WI38 (cell line): ENCODE measurements at regions not wholly inside any gene's neighbourhood (a gene's known extent, or its start where the extent isn't known, plus 50 kb on each side); places are given as distances from the start of the nearest gene placed in this dataset.
"Not testable (repeated sequence)": the region's sequence is repeated elsewhere in the genome, so short reads cannot be mapped to it uniquely, and the experiment has no call there.

Experiments
- H3K4me3 ChIP-seq: 2 replicates; pipeline ENCODE4 v1.5.1; 2011; ENCODE audit warnings: low read depth, mild to moderate bottlenecking, control low read depth, low read length
- TF ChIP-seq, protein P1 (sequence below): IDR thresholded peaks from 2 replicates; pipeline ENCODE4 v1.5.1; 2012; ENCODE audit warnings: low read depth, mild to moderate bottlenecking, control low read depth, low read length

DNA sequence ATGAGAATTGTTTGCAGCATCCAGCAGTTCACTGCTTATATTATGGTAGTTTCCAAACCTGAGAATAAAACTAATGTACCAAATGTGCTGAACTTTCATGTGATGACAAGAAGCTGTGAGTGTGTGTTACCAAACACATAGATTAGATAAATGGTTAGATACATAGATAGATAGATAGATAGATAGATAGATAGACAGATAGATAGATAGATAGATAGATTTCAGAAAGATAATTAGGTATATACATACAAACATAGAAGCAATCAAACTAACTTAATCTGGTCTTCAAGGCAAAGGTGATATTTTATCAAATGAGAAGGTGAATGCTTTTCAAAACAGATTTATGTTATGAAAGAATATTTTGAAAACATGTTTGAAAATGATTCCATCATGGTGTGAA is 147.3 kb upstream of the C11orf58 start:
- no peak overlapping the region for H3K4me3 ChIP-seq
- TF ChIP-seq, protein P1, sequence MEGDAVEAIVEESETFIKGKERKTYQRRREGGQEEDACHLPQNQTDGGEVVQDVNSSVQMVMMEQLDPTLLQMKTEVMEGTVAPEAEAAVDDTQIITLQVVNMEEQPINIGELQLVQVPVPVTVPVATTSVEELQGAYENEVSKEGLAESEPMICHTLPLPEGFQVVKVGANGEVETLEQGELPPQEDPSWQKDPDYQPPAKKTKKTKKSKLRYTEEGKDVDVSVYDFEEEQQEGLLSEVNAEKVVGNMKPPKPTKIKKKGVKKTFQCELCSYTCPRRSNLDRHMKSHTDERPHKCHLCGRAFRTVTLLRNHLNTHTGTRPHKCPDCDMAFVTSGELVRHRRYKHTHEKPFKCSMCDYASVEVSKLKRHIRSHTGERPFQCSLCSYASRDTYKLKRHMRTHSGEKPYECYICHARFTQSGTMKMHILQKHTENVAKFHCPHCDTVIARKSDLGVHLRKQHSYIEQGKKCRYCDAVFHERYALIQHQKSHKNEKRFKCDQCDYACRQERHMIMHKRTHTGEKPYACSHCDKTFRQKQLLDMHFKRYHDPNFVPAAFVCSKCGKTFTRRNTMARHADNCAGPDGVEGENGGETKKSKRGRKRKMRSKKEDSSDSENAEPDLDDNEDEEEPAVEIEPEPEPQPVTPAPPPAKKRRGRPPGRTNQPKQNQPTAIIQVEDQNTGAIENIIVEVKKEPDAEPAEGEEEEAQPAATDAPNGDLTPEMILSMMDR: no peak

DNA sequence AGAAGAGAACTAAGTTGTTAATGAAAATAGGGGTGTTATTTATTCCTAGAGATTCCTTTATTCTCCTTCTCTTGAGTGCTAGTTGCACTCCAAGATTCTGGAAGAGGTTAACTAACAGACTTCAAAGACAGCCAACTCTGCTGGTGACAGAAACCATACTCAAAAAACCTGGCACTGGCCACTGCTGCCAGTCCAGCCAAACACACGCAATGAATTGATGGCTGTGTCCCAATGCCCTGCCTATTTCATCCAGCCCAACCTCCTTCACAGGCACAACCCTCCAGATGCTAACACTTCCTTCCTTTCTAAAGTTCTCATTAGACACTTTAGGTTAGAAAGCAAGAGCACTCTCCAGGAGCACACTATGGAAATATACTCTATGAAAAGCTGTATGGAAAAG is 150.8 kb upstream of the C11orf58 start:
- TF ChIP-seq, protein P1: no peak
- H3K4me3 ChIP-seq: no peak overlapping the region

DNA sequence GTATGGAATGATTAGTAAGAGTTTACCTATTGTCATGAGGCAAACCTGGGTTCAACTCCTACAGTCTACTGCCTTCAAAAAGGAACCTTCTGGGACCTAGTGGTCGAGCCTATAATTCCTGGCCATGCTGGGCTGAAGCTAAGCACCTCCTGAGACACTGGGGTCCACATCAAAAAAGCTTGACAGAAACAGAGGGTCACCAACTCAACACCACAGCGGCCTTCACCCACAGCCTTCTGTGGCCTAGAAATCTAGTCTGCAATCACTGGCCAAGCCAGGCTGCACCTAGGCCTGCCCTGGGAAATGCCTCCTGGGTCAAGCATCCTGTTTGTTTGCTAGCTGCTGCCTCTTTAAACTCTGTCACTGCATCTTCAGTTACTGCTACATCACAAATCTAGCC is 153.9 kb upstream of the C11orf58 start:
- no peak overlapping the region for H3K4me3 ChIP-seq
- TF ChIP-seq, protein P1: no peak

DNA sequence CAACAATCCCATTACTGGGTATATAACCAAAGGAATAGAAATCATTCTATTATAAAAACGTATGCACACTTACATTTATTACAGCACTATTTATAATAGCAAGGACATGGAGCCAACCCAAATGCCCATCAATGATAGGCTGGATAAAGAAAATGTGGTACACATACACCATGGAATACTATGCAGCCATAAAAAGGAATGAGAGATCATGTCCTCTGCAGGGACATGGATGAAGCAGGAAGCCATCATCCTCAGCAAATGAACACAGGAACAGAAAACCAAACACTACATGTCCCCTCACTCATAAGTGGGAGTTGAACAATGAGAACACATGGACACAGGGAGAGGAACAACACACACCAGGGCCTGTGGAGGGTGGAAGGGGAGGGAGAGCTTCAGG is 157.4 kb upstream of the C11orf58 start:
- not testable (repeated sequence) for H3K4me3 ChIP-seq

DNA sequence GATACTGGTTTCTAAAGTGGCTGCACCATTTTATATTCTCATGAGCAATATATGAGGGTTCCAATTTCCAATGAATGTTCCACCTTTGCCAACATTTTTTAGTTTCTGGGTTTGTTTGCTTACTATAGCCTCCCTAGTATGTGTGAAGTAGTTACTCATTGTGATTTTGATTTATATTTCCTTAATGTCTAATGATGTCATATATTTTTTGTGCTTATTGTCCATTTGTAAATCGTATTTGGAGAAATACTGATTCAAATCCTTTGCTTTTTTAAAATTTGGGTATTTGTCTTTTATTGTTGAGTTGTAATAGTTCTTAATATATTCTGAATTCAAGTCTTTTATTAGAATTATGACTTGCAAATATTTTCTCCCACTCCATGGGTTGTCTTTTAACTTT is 161.0 kb upstream of the C11orf58 start:
- TF ChIP-seq, protein P1: no peak
- no peak overlapping the region for H3K4me3 ChIP-seq

DNA sequence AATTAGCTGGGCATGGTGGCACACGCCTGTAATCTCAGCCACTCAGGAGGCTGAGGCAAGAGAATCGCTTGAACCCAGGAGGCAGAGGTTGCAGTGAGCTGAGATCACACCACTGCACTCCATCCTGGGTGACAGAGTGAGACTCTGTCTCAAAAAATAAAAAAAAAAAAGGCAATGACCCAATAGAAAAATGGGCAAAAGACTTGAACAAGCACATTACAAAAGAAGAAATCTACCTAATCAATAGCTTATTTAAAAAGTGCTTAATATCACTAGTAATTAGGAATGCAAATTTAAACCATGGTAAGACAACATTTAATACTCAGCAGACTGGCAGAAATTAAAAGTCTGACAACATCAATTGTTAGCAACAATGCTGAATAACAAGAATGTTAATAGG is 163.6 kb upstream of the C11orf58 start:
- H3K4me3 ChIP-seq: not testable (repeated sequence)

DNA sequence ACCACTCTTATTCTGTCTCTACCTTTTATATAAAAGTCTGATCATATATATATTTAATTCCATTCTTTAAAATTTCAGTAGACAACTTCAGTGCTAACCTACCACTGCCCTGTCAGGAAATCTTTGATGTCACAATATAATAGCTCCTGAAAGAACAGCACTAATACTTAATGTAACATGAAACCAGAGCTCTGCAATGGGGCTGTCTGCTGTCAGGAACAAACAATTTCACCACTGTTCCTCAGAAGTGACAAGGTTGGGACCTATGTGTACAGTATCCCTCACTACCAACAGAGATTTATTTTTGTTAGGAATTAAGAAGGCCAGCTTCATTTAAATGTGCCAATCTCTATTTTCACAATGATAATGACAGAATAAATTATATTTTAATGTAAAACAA is 165.5 kb upstream of the C11orf58 start:
- H3K4me3 ChIP-seq: no peak overlapping the region
- TF ChIP-seq, protein P1: no peak

DNA sequence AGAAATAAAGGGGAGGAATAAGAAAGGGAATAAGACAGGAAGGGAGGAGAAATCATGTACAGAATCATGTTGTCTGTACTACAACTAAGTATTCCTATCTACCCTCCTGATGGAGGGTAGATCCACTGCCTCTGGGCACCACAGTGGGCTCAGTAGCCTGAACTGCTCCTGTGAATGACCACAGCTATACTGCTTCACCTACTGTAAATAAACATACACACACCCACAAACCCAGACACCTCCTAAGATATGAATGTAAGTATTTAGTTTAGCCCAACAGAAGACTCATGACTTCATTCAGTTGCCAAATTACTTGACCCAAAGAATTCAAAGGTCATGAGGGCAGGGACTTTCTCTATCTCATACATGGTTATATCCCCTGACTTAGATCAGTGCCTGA is 177.3 kb upstream of the C11orf58 start:
- TF ChIP-seq, protein P1: no peak
- H3K4me3 ChIP-seq: no peak overlapping the region

DNA sequence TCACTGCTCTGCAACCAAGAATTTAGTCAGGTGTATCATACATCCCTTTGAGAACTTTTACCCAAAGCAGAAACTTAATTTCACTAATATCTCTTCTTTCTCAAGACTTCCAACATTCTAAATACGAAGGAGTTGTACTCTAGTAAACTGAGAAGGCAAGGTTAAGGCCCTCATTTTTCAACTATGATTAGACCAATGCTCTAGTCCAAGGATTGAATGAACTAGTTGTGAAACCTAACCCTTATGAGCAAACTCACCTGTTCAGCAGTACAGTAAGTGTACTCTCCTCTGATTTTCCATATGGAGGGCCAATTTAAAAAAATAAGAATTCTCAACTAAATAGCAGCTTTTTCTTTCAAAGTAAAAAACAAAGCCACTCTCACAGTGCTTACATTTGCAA is 180.0 kb upstream of the C11orf58 start:
- TF ChIP-seq, protein P1: no peak
- H3K4me3 ChIP-seq: no peak overlapping the region
